GM19463 (cell line): ENCODE measurements at regions not wholly inside any gene's neighbourhood (a gene's known extent, or its start where the extent isn't known, plus 50 kb on each side); places are given as distances from the start of the nearest gene placed in this dataset.

Experiments
- ATAC-seq: cut with Tn5 transposase; IDR thresholded peaks from one replicate; pipeline ENCODE4 v1.9.1; 2021; ENCODE audit warnings: mild to moderate bottlenecking, moderate library complexity; ENCODE audit not compliant: unreplicated experiment

DNA sequence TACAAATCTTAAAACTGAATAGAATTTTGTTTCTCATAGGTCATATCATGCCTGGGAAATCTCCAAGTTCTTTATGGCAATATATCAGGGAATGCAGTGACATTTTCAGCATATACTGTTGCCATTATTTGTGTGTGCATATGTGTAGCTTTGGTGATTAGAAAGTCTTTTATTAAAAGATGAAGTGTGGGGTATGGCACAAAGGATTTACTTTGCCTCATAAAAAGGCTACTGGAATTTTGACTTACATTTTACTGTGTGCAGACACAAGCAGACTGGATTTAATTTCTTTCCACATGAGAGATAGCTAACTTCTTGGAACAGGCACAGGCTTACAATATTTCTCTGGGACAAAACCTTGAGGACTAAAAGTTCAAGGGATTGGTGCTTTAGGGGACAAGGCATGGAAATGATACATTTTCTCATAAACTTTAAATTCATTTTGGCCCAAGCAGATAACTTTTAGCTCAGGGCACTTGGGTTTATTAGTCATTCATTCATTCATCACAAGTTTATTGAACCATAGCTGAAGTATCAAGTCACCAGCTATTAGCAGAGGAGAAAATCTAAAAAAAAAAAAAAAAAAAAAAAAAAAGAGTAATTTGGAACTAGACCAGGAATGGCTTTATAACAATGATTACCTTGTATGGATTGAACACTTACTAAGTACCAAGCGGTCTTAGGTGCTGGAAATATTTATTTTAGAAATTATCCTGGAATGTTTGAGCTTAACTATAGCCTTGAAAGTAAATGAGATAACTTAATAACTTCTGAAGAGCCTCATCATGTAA lies 191.5 kb downstream of the SLIT2 start:
- no peak for ATAC-seq

DNA sequence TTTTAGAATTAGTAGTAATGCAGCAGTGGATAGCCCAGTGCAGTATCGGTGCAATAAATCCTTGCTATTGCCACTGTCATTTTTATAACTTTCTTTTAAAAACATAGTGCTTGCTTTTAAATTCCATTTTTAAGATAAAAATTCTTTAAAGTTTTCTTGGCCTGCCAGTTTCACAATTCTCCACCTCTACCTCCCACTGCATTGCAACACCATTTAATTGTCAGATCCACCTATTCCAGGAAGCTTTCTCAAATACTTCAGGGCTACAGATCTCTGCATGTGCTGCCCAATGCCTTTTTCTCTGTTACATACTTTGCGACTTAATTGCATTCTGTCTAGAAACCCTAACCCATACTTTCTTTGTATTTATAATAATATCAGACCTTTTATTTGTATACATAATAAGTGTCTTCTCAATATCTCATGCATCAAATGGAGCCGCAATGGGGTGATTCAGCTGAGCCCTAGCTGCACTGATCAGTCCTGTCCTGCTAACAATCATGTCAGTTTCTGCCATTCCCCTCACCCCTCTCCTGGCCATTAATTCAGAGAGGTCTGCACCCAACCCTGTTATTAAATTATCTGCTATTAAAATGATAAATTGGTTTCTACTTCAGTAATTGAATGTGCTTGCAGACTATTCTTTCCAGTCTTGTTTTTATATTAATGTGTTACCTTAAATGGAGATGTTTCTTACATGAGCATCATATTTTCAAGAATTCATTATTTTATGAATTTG lies 193.1 kb downstream of the SLIT2 start:
- no peak for ATAC-seq

DNA sequence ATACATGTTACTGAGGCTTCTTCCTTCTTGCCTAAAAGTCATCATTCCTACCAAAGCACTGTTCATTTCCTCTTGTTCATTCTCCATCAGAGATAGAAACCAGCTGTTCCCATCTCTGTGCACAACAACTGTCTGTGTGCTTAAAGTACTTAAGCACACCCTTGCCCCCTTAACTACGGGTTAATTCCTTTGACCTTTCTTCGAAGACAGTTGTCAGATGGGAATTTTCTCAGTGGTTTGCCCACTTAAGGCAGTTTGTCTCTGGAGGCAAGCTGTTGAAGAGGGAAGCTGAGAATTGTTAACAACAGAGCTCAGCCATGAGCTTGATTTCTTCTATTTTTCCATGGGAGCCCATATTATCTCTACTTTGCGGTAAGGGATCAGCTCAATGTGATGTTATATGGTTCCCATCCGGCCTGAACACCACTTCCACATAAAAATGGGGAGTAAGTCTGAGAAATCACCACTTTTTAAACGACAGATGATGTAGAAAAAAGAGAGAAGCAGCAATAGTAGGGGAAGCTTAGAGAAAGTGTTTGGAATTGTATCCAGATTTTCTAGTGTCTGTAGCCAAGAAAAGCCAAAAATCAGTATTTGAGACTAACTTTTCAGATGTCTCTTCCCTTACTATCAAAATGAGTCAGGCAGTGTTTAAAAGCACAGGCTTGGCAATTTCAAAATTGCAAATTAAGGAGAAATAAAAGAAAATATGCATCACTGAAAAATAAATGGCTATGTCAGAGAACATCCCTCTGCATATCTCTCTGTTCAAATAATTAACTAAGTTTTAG lies 194.4 kb downstream of the SLIT2 start:
- ATAC-seq = no peak

DNA sequence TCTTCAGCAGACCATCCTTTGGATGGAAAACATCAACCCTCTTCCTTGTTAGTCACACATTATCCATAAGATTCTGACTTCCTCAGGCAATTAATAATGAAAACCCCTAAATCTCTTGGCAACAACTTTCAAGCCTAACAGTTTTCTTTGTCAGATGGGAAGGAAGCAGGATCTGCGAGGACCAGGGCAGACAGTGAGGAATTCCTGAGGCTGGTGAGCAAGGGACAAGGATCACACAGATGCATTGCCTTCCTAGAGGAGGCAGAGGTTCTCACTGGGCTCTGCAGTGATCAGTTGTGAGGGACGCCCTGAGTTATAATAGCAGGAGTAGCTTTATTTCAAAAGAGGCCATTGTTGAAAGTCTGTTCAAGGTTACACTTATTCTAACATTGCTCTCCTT lies 195.4 kb downstream of the SLIT2 start:
- no peak for ATAC-seq

DNA sequence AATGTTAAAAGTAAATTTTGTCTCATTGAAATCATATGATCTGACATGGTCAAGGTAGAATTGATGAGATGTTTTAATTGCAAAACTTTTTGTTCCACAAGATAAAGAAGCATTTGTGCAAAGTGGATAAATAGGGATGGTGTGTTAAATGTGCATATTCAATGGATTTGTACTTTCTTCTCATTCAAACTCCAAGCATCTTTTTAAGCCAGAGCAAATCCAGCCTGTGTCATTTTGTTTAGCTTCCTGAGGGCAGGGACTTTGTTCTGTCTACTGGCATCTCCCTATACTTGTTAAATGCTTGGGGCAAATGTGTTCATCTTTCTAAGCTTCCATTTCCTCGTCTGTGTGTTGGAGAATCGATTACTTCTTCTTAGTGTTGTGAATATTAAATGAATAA lies 200.3 kb downstream of the SLIT2 start:
- ATAC-seq = no peak

DNA sequence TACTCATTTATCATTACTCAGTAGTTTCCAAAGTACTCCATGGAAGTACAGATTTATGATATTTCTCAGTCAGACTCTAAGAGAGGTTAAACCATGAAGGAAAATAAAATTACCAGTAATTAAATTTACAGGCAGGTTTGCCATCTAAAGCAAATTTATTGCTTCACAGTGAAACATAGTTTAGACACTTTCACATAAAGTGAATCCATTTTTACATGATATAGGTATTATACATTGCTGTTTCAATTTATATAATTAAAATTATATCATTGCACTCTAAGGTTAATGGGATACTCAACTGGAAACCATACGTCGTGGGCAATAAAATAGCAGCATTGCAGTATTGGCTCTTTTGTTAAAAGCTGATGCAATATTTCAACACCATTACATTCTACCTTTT lies 202.8 kb downstream of the SLIT2 start:
- ATAC-seq = no peak

DNA sequence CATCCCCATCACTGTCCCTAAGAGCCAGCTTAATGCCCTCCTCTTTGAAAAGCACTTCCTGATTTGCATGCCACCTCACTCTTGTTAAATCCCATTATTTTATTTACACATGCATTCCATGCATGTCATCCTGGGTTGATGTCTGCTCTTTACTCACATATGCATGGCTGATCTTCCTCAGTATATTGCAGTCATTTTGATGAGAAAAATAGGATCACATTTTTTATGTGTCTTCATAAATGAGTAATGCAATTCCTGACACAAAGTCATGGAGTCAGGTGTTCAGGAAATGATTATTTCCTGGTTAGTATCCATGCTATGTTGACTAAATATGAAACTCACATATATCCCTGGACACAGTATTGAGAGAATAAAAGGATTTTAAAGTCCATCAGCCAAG lies 204.7 kb downstream of the SLIT2 start:
- no peak for ATAC-seq

DNA sequence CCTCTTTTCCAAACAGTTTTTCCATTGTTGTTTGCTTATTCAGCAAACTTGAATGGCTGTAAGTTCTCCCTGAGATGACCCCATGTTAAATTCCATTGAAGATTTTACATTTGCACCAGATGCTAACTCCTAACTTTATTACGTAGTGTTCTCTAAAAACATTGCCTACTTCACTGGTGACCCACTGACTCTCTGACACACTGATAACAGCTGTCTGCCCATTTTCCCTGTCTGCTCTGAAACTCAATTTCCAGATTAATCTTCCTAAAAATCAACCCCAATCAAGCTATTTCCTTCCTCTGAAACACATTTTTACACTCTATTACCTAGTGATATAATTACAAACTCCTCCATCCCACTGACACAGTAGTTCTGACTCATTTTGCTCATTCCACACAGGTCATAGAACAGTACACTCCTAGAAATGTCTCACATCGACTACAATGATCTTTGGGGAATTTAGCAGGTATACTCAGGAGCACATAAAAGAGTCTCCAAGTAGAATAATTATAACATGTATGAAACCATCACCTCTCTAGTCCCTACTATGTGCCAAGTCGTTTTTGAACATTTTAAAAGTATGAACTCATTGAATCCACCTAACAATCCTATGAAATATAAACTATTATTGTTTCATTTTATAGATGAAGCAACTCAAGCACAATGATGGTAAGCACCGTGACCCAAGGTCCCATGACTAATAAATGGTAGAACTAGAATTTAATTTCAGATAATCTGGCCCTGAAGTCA lies 210.9 kb downstream of the SLIT2 start:
- no peak for ATAC-seq

DNA sequence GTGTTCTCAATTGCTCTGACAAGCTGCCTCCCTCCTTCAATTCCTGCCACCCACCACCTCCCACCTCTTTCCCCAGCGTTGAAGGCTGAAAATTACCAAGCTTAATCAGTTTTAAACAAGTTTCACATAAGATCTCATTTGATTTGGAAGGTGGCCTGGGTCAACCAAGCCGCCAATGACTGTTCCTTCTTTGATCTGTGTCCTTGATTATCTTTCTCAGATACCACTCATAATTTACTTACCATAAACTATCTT lies 211.4 kb downstream of the SLIT2 start:
- ATAC-seq = no peak

DNA sequence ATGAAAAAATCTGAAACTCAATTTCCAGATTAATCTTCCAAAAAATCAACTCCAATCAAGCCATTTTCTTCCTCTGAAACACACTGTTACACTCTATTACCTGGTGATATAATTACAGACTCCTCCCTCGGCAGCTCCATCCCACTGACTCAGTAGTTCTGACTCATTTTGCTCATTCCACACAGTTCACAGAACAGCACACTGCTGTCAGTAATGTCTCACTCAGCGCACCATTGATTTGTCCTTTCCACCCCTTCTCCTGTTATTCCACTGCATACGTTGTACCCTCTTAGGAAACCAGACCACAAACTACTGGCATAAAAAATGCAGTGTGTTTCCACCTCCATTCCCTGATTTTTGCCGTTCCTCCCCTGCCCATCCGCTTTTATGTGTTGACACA lies 212.7 kb downstream of the SLIT2 start:
- no peak for ATAC-seq

DNA sequence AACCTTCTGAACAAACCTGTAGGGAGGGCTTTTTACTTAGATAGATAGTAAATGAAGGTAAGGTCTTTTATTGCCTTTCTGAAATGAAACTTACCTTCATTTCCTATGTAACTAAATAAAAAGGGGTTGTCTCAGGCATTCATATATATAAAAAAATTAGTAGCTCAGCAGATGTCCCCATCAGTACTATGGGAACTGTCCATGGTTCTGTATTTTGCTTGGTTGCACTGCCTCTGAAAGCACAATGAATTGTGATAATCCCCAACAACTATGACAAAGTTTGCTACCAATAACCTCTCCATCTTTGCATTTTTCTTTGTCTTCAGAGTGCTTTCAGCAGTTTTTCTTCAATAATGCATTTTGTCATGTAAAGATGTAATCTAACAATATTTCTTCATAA lies 222.4 kb downstream of the SLIT2 start:
- no peak for ATAC-seq

DNA sequence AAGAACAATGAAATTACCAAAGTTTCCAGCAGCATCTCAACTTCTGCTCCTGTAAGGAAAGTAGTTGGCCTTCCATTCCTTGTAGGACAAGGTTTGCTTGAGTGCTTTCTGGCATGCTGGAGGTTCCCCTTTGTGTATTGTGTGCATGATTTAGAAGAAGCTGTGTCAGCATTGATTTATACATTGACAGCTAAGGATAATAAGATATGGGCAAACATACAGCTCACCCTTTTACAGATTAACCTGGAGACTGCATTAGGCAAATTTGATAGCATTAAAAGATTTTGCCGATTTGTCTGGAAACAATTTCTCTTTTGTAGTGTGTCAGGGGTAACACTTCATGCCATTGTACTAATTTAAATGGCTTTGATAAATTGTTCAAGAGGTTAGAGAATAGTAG lies 221.8 kb upstream of the PACRGL start:
- no peak for ATAC-seq

DNA sequence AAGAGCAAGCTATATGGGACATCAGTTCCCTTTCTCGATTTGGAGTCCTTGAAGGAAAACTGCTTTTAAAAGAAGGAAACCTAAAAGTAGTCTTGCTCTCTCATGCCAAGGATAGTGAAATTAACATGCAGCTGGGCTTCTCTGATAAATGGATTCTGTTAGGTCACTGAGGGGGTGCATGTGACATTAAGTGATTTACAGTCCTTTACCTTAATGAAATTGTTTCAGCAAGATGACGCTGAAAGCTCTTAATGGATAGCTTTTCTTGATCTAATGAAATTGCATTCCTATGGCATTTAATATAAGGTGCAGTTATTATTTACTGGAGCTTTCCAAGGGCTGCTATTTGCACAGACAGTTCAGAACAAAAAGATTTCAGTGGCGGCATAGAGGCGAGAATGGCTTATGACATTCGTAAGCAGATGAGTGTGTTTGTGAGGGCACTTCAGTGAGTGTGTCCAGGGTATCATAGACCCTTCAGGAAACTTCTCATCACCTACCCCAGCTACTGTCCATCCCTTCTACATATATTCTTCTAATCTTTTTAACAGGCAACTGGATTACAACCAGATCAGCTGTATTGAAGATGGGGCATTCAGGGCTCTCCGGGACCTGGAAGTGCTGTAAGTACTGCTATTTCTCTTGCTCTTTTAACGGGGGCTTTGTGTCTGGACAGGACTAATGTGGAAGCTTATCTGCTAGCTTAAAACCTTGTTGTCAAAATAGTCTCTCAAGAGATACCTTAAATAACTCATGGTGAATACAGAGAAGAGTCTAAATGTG lies 219.9 kb upstream of the PACRGL start:
- ATAC-seq = no peak

DNA sequence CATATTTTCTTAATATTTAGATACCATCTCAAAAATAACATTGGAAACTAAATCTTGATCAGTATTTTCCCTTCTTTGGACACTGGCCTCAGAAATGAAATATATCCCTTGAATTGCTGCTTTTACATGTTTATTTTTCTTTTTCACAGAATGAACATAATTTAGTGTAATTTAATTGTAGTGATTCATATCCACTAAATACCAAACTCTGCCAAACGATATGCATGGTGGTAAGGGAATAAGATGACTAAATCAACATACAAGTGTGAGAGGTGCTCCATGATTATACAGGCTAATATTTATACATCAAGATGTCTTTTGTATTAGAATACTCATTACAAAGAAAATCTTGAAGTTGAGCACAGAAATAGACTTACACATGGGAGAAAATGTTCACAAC lies 216.8 kb upstream of the PACRGL start:
- no peak for ATAC-seq

DNA sequence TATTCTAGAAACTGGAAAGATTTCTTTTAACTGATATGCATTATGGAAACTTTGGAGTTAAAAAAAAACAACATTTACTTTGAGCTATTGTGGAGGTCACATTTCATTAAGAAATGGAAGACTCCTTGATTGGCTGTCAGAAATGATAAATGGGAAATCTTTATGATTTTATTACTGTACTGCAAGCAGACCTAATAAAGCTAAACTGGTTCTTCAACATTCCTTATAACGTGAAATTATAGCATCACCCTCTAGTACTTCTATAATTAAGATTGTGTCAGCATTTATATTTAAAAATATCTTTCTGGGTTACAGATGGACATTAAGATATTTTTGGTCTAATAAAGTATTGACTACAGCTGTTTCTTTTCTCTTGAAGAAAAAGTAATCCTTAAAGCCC lies 213.8 kb upstream of the PACRGL start:
- no peak for ATAC-seq

DNA sequence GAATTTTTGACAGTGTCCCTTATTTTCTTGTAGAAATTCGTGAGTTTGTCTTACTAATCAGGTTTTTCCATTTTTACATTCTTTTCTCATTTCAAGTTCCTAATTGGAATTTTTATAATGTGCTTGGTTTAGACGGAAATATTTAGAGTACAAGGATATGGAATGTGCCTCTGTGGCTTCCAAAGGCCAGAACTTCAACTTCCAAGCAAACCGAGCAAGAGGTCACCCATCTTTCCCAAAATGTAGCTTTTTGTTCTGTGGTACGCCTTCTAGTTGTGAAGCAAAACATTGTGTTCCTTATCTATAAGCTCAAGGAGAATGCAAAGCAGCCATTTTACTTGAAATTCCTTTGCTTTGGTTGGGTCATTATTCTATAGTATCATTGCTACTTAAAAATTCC lies 212.8 kb upstream of the PACRGL start:
- ATAC-seq = no peak

DNA sequence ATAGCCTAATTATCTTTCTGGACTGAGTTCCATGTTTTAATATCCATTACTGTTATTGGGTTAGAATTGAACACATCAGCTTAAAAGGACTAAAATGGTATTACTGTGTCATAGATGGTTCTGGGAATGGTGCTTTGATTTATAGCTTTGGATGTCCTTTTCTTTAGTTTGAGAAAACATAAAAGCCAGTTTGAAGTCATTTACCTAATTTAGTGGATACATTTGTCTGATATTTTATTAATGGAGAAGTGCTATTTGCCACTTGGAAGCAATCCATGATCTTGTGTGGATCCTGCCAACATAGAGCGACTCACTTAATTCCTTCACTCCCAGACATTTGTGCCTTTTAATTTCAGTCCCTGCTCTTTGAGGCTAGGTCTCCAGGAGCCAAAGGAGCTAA lies 212.4 kb upstream of the PACRGL start:
- no peak for ATAC-seq

DNA sequence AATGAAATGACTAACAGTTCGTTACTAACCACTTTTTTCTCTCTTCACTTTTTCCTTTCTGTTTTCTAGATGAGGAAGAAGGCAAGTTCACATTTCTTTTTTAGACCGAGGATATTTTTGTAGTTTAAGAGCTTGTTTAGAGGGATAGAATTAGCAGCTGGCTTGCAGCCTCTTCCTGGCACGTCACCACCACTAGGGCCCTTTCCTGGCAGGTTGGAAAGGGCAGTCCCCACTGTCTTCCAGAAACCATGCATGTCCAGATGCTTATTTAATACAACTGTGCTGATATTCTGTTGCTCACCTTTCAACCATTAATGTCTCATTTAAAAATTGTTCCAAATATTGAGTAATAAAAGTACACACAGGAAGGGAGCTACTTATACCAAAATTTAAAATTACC lies 209.5 kb upstream of the PACRGL start:
- ATAC-seq = no peak

DNA sequence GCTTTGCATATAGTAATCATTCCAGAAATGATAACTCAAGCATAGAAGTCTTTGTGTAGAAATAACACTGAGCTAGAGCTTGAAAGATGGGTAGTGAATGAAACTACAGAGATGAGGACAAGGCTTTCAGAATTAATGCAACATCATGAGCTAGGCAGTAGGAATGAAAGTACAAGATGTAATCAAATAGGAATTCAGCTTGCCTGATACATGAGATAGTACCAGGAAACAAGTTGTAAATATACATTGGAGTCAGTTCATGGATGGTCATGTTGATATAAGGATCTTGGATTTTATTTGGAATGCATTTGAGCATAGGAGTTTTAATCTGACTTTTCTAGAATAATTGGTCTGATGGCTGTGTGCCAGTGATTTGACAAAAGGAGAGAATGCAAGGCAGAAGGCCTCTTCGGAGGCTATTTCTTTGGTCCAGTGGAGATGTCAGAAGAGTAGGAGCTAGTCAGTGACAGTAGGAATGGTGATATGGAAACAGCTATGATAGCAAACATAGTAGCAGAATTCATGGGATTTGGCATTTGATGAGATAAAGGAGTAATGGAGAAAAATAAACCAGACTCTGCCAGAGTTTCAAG lies 206.4 kb upstream of the PACRGL start:
- no peak for ATAC-seq

DNA sequence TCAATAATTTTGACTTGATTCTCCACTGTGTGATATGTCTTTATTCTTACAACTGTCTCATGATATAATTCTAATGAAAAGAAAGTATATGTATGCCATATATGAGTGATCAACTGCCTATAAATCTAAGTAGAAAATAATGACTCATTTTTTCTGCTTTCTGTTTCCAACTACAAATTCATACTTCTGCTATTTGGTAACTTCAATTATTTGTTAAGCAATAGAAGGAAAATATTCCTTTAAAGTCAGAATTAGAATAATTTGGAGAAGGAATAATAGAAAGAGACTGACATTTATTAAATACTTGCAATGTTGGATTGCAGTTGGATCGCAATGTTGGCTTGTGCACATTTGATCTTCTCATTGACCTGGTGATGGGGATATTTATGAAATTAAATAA lies 204.2 kb upstream of the PACRGL start:
- ATAC-seq = no peak
